Cardiac septum (tissue), 1 donor: ENCODE measurements at regions not wholly inside any gene's neighbourhood (a gene's known extent, or its start where the extent isn't known, plus 50 kb on each side); places are given as distances from the start of the nearest gene placed in this dataset.

Source experiments
- DNase-seq: peaks from one replicate; pipeline ENCODE4 v3.0.0-alpha.2; 2020; ENCODE audit warnings: low spot score
- intact Hi-C: fragments of 100-400 bp; cut with DNase I; formaldehyde crosslinking; loops from one replicate; pipeline ENCODE4 v1.14.0; 2022
- donor health status: DM: no; HTN: no; CAD: no.

- intact Hi-C loops = no loop called here
- no peak for DNase-seq
Observed at GRCh38 chr4:24144381-24144780, 254.5 kb upstream of the PPARGC1A start.

DNA sequence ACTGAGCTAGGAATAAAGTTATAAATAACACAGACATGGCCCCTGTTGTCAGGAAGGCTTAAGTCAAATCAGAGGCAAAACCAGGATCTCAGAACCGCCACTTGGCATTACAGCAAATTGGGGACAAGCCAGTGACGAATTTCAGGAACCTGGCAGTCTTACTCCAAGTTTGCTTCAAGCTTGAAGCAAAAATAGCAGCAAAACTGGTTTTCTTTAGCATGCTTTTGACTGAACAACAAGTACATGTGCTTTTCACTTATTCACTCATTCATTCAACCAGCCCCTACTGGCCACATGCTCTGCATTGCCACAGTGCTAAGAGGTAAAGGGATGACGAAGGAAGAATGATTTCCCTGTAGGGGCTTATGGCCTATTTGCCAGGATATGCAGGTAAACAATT lies 253.9 kb upstream of the PPARGC1A start:
- intact Hi-C loops = no loop called here
- no peak for DNase-seq

- intact Hi-C loops = no loop called here
- no peak for DNase-seq
Observed at GRCh38 chr4:24141836-24142235, 252.0 kb upstream of the PPARGC1A start.

GRCh38 chr4:24140892-24141291 lies 251.0 kb upstream of the PPARGC1A start:
- intact Hi-C loops = no loop called here

DNA sequence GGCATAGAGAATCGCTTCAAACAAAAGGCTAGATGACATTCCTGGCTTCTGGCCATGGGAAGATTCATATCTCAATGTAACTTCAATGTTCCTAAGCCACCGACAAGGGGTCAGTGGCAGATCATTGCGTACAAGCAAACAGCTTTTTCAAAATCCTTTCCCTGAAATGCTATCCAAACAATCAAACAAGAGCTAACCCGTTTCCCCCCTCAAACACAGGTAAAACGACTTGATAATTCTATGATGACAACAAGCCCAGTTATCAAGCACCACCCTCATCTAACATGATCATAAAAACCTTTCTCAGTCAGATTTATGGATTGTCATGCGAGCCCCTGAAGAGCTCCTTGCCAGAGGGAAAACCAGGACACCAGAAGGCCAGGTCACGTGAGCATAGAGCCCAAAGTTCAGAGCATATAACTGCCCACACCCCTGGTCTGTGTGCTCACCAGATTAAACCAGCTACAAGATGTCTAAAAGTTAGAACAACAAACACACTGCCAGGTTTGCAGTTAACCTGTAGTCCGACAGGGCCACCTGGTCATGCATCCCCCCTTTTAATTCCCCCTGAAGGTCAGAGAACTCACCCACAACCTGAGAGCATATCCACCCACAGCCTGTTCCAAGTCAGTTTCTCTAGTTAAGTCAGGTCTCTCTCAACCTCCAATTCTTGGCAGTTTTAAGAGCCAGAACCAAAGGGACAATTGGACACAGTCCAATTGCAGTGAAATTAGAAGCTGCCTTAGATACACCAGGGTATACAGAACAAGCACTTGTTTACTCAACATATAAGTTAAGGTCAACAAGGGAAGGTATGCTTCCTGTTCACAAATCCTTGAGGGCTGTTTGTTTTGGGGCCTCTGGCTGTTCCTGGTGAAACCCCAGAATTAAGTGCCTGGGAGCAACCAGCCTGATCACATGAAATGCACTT lies 248.1 kb upstream of the PPARGC1A start:
- intact Hi-C loops = no loop called here
- DNase-seq = no peak

More at GRCh38 chr4:24140892-24141291, 251.0 kb upstream of the PPARGC1A start:
- no peak for DNase-seq

DNA sequence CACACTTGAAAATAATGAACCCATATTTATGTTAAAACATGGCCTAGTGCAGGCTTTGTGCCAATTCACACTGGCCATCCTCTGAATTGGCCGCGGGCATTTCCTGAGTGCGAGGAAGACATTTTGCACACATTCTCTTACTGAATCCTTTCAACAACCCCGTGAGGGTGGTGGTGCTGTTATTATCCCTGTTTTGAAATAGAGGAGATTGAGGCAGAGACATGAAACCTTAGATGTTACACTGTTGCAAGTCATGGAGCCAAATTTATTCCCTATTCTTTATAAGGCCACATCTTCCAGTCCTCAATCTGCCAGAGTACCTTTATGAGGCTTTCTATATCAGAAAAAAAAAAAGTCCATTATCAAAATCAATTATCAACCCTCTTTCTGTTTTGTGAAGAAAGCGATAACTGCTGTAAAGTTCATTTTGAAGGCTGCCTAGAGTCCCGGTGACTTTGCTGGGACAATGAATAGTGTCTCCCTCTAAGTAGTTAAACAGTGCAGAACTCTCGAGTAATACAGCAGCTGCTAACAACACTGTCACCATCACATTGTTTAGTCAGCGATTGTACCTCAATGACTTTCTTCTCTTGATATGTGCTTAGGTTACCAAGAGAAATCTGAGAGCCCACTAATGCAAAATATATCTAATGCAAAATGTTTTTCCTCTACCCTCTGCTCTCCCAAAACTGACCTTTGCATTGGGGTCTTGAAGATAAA lies 242.3 kb upstream of the PPARGC1A start:
- intact Hi-C loops = no loop called here
- no peak for DNase-seq

- intact Hi-C loops = no loop called here
- no peak for DNase-seq
Observed at GRCh38 chr4:24130637-24131036, 240.8 kb upstream of the PPARGC1A start.

GRCh38 chr4:24126776-24127175 lies 236.9 kb upstream of the PPARGC1A start:
- intact Hi-C loops = no loop called here
- DNase-seq = no peak

GRCh38 chr4:24121395-24122175 lies 231.7 kb upstream of the PPARGC1A start:
- no peak for DNase-seq
- intact Hi-C loops = no loop called here

GRCh38 chr4:24117975-24118374 lies 228.1 kb upstream of the PPARGC1A start:
- DNase-seq = no peak
- intact Hi-C loops = no loop called here

DNA sequence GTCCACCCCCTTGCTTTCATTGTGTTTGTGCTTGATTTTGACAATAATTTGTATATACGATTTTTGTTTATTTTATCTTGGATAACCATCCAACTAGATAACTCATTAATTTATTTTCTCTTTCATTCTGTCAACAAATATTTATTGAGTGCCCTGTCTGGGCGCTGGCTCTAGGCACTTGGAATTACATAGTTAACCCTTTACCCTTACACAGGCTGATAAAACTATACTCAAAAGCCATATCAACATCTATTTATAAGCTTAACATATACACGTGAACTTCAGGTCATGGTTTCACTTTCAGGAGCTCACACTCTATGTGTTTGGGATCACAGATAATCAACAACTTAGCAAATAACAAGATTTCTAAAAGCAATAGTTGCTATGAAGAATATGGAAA lies 226.3 kb upstream of the PPARGC1A start:
- intact Hi-C loops = no loop called here
- no peak for DNase-seq

- no peak for DNase-seq
Observed at GRCh38 chr4:24114919-24115500, 225.2 kb upstream of the PPARGC1A start.

DNA sequence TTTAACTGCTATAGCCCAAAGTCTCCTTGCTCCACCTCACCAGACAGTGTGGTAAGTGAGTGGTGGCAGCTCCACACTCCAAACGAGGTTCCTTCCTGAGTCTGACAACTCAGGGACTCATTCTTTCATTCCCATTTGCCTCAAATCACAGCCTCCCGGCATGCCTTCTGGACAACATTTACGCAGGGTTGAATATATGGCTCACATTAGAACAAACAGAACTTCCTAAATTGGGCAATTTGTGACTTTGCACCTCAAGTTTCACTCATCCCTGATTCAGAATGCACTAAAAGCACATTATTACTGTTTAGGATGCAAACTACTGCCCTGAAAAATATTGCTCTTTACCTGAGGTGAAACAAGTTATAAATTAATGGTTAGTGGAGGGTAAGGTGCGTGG lies 224.6 kb upstream of the PPARGC1A start:
- intact Hi-C loops = no loop called here

More at GRCh38 chr4:24114919-24115500, 225.2 kb upstream of the PPARGC1A start:
- intact Hi-C loops = no loop called here

DNA sequence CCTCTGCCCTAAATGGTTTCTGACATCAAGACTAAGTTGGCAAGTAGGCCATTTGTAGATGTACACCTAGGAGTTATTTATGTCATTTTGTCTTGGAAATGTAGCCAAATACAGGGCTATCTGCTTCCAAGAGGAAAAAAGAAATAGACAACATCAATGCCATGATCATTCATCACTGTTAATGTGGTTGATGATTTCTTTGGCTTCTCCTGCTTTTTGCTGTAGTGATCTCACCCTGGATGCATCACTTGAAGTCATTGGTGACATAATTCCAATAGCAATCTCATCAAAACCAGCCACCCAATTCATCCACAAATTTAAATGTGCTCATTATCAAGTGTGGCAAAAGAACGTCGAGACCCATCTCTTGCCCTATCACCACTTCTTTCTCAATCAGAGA lies 222.6 kb upstream of the PPARGC1A start:
- no peak for DNase-seq
- intact Hi-C loops = no loop called here

More for the DNA sequence above, 224.6 kb upstream of the PPARGC1A start:
- no peak for DNase-seq

DNA sequence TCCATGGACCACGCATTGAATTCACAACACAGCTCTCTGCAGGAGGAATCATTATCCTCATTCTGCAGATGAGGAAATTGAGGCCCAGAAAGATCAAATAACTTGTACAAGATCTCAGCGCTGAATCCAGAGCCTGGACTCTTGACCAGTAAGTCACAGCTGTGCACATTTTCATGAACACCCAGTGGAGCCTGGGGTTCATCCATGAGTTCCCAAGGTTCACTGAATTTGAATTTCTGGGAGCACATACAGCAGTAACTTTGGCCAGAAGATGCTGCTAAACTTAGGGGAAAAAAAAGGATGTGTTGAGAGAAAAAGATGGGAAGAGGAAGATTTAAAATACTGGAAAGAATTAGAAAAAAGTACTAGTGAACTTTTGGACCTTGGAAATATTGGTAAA lies 218.7 kb upstream of the PPARGC1A start:
- intact Hi-C loops = no loop called here
- no peak for DNase-seq

DNA sequence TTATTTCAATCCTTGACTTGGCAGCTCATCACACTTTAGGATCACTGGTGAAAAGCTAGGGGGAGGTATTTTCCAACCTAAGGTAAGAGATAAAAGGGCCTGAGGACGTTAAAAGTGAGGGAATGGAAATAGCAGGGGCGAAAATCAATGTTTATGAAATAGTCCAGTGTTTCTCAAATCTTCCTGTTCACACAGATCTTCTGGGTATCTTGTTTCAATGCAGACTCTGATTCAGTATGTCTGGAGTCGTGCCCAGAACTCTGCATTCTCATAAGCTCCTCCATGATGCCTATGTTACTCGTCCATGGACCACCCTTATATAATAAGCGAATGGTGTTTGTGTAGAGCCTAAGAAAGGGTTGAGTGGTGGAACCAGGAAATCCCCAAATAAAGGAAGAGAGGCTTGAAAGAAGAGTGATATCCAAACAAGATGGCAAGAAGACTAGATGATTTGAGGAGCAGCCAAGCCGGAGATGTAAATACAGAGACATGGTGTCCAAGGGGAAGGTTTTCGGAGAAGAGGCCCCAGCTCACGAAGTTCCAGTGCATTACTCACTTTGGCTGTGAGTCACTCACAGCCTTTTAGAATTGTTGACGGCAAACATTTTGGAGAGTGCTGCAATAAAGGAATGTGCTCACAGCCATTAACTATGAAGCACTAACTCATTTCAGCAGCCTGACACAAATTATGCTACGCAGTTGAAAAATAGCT lies 215.6 kb upstream of the PPARGC1A start:
- DNase-seq = no peak
- intact Hi-C loops = no loop called here

DNA sequence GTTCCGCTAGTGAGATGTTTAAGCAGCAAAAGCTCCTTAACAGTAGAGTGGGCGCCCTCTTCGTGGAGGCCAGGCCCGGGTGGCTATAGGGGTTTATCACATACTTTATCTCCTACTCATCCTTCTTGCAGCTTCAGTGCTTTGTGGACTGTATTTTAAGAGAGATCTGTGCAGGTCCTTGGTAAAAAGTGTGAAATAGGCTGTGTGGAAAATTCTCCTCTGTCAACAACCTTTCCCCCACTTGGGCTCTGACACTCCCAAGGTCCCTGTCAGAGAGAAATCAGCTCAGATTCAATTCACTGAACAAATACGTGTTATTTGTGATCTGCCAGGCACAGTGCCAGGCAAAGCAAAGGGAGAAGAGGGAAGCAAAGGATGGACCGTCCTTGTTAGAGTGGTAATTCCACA lies 214.3 kb upstream of the PPARGC1A start:
- DNase-seq = no peak
- intact Hi-C loops = no loop called here

DNA sequence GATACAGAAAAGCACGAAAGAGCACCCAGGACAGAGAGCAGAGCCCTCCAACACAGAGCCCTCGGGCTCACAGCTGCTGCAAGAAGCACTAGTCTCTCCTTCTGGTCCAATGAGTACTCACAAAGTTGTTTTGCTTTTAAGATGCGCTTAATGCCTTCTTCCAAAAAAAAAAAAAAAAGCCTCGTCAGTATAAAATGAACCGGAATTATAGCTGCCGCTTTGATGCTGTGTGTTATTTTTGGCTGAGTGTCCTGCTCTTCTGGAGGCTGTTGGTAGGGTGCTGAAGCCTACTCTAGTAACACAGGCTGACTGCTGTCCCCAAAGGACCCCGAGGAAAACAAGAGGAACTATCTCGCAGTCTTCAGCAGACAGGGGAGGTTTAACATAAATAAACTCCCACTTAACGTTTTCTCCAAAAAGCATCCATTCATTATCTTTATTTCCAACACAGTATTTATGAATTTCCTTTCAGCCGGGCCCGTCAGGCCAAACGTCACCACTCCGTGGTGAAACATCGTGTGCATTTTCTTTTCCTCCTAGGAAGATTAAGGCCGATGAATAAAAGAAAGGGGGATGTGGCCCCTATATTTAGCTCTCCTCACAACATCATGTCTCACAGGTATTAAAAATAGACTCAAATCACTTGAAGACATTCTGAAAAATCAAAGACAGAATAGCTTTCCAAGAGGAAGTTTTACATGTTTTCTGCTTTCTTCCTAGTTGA lies 213.7 kb upstream of the PPARGC1A start:
- intact Hi-C loops = no loop called here
- DNase-seq = no peak
